ENCODE measurements at regions not wholly inside any gene's neighbourhood (a gene's known extent, or its start where the extent isn't known, plus 50 kb on each side); places are given as distances from the start of the nearest gene placed in this dataset.
A peak's percentile ranks its signal among the peaks of the same experiment; 100 is the strongest.

- TF ChIP-seq, protein P1, sequence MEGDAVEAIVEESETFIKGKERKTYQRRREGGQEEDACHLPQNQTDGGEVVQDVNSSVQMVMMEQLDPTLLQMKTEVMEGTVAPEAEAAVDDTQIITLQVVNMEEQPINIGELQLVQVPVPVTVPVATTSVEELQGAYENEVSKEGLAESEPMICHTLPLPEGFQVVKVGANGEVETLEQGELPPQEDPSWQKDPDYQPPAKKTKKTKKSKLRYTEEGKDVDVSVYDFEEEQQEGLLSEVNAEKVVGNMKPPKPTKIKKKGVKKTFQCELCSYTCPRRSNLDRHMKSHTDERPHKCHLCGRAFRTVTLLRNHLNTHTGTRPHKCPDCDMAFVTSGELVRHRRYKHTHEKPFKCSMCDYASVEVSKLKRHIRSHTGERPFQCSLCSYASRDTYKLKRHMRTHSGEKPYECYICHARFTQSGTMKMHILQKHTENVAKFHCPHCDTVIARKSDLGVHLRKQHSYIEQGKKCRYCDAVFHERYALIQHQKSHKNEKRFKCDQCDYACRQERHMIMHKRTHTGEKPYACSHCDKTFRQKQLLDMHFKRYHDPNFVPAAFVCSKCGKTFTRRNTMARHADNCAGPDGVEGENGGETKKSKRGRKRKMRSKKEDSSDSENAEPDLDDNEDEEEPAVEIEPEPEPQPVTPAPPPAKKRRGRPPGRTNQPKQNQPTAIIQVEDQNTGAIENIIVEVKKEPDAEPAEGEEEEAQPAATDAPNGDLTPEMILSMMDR (IDR thresholded peaks at IDR 0.05; ENCODE audit: insufficient read depth, low read depth, low read length): no peak
- Histone ChIP-seq H3K36me3 (ENCODE audit: control insufficient read depth, insufficient read depth, low read length) (no peaks in the 10 kb centered on the region), H3K27me3 (ENCODE audit: control insufficient read depth, insufficient read depth, low read length) (no peaks in the 10 kb centered on the region), H3K4me3 (ENCODE audit: low read depth, low read length) (no peak overlapping the region)
- no peak for DNase-seq (ENCODE audit: low read depth)
- ChIA-PET POLR2A (no interaction called here), CTCF (no interaction called here)
These were observed 338.7 kb upstream of the ARID1B start for GRCh38 chr6:156438350-156438923.

GRCh38 chr6:156437121-156437879, 339.9 kb upstream of the ARID1B start:
- Histone ChIP-seq H3K36me3 (ENCODE audit: control insufficient read depth, insufficient read depth, low read length) (no peaks in the 10 kb centered on the region), H3K4me3 (ENCODE audit: low read depth, low read length) (0 out of 2 replicates have a peak overlapping the region, but pooled peaks have one; percentile 6), H3K27me3 (ENCODE audit: control insufficient read depth, insufficient read depth, low read length) (no peaks in the 10 kb centered on the region)
- TF ChIP-seq, protein P1 (IDR thresholded peaks at IDR 0.05; ENCODE audit: insufficient read depth, low read depth, low read length): no peak
- DNase-seq (ENCODE audit: low read depth): no peak
- ChIA-PET CTCF (no interaction called here), POLR2A (no interaction called here)

DNA sequence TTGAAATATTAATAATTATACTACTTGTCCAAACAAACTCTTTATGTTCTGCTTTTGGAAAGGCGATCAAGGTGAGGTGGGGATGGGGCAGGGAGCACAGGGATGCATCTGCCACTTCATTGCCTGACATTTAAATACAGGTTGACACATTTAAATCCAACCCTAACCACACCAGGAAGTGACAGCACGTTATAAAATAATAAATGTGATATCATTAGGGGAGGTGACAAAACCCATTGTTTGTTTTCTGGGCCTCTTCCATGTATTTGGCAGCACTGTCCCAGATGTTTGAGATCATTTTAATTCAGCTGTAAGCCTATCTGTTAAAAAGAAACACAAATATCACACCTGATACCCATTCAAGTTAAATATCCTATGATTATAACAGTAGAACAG, 342.4 kb upstream of the ARID1B start:
- no peaks in the 10 kb centered on the region for H3K27me3 ChIP-seq (ENCODE audit: control insufficient read depth, insufficient read depth, low read length)
- ChIA-PET CTCF (no interaction called here), POLR2A (no interaction called here)
- H3K36me3 ChIP-seq (ENCODE audit: control insufficient read depth, insufficient read depth, low read length): no peaks in the 10 kb centered on the region
- H3K4me3 ChIP-seq (ENCODE audit: low read depth, low read length): no peak overlapping the region
- no peak for DNase-seq (ENCODE audit: low read depth)
- TF ChIP-seq, protein P1 (IDR thresholded peaks at IDR 0.05; ENCODE audit: insufficient read depth, low read depth, low read length): no peak

GRCh38 chr6:156434049-156434794, 343.0 kb upstream of the ARID1B start:
- ChIA-PET POLR2A (no interaction called here), CTCF (no interaction called here)
- TF ChIP-seq, protein P1 (IDR thresholded peaks at IDR 0.05; ENCODE audit: insufficient read depth, low read depth, low read length): no peak
- H3K4me3 ChIP-seq (ENCODE audit: low read depth, low read length): no peak overlapping the region
- H3K27me3 ChIP-seq (ENCODE audit: control insufficient read depth, insufficient read depth, low read length): no peaks in the 10 kb centered on the region
- no peaks in the 10 kb centered on the region for H3K36me3 ChIP-seq (ENCODE audit: control insufficient read depth, insufficient read depth, low read length)
- DNase-seq (ENCODE audit: low read depth): no peak

- CTCF ChIA-PET: no interaction called here
- Histone ChIP-seq H3K36me3 (ENCODE audit: control insufficient read depth, insufficient read depth, low read length) (no peaks in the 10 kb centered on the region), H3K4me3 (ENCODE audit: low read depth, low read length) (no peak overlapping the region), H3K27me3 (ENCODE audit: control insufficient read depth, insufficient read depth, low read length) (no peaks in the 10 kb centered on the region)
- DNase-seq (ENCODE audit: low read depth): no peak
- TF ChIP-seq, protein P1 (IDR thresholded peaks at IDR 0.05; ENCODE audit: insufficient read depth, low read depth, low read length): no peak
- POLR2A ChIA-PET: no interaction called here
These were observed 344.6 kb upstream of the ARID1B start for GRCh38 chr6:156432543-156432942.
